ENCODE measurements at regions not wholly inside any gene's neighbourhood (a gene's known extent, or its start where the extent isn't known, plus 50 kb on each side); places are given as distances from the start of the nearest gene placed in this dataset.

DNA sequence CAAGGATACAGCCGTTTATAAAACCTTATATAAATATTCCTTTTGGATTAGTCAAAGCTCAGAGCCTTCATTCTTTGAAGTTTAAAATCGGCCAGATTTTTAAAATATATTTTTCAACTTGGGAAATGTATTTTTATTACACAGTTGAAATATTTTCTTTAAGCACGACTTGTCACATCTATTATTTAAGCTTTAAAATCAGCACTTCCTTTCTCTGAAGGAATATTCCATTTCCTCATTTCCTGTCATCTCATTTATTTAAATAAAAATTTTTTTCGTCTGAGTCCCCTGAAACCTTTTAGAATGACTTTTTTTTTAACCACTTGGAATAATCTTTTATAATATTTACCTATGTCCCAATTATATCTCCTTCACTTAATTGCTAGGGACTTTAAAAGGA is 107.5 kb upstream of the PDE3A start:
- no peak for DNase-seq (ENCODE audit: low read depth in 2 of 2)

GRCh38 chr12:20262119-20262518 is 106.2 kb upstream of the PDE3A start:
- no peak for DNase-seq (ENCODE audit: low read depth in 2 of 2)

GRCh38 chr12:20264026-20264425 is 104.3 kb upstream of the PDE3A start:
- no peak for DNase-seq (ENCODE audit: low read depth in 2 of 2)

DNA sequence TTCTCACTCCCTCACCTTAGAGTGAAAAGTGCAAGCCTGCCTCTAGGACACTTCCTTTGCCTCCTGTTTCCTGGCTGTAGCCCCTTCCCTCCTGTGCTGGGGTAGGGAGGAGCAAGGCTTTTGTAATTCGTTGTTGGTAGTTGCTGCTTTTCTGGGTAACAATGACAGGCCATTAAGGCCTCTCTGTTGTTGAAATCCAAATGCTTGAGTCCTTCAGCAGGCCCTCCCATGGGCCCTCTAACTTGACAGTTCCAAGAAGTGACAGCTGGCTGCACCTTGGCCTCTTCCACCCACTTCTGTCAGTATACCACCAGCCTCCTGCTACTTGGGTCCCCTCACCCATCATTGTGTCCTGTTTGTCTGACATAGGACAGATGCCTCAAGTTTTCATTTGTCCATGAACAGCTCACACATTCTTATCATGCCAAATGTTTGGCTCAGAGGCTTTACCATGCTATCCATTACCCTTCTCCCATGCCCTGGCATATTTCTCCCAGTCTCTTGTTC is 103.7 kb upstream of the PDE3A start:
- no peak for DNase-seq (ENCODE audit: low read depth in 2 of 2)

GRCh38 chr12:20268121-20268732 is 100.1 kb upstream of the PDE3A start:
- DNase-seq (ENCODE audit: low read depth in 2 of 2), result no peak

DNA sequence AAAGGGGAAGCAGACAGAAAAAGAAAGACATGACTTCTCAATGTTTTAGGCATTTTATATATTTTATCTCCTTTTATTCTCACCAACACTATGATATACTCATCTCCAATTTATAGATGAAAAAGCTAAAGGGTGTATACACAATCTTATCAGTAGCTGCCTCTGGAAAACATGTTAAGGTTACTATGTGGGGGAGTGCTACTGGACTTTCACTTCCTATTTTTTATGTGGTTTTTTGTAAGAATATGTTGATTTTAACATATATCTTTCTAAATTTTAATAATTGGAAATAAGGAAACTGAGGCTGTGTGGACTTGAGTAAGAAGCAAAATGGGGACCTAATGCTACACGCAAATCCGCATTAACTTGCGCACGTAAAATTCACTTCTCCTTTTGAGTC is 99.6 kb upstream of the PDE3A start:
- DNase-seq (ENCODE audit: low read depth in 2 of 2), result no peak

- DNase-seq (ENCODE audit: low read depth in 2 of 2), result no peak
Observed at GRCh38 chr12:20269337-20270067, 98.8 kb upstream of the PDE3A start.

- no peak for DNase-seq (ENCODE audit: low read depth in 2 of 2)
Observed at GRCh38 chr12:20270557-20270956, 97.8 kb upstream of the PDE3A start.

GRCh38 chr12:20272161-20272560 is 96.2 kb upstream of the PDE3A start:
- no peak for DNase-seq (ENCODE audit: low read depth in 2 of 2)

DNA sequence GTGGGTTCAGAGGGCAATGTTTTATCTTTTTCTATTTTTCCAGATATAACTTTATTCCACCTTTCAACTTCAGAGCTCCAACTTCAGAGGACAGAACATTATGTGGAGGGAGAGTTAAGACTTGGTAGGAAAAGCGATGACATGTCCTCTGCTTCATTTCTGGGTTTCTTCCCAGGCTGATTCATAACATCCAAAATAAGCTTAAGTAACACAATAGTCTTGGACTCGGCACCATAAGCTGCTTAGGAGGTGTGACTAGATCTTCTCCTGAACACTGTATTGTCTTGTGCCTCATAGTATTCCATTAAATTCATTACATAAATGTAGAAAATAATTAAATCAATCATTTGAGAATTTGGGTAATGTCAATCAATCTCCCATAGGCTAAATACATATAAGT is 95.5 kb upstream of the PDE3A start:
- DNase-seq (ENCODE audit: low read depth in 2 of 2), result no peak

- DNase-seq (ENCODE audit: low read depth in 2 of 2), result no peak
Observed at GRCh38 chr12:20274008-20274407, 94.3 kb upstream of the PDE3A start.

- no peak for DNase-seq (ENCODE audit: low read depth in 2 of 2)
Observed at GRCh38 chr12:20278276-20278675, 90.1 kb upstream of the PDE3A start.

GRCh38 chr12:20280515-20280914 is 87.8 kb upstream of the PDE3A start:
- no peak for DNase-seq (ENCODE audit: low read depth in 2 of 2)

DNA sequence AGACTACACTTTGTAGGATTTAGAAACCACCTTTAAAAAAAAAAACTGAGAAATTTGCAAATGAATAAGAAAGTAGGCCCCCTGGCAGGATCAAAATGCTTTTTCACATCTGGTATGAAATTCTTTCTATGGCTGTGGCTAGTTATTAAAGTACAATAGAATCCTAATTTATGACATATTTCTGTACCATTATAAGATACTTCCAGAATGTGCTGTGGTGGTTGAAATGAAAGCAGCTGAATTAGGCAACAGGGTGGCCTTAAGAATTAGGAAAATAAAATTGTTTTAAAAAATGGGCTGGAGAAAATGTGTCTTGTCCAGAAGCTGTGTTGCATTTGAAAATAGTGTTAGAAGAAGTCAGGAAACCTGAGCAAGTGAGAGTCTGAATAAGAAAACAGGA is 85.9 kb upstream of the PDE3A start:
- no peak for DNase-seq (ENCODE audit: low read depth in 2 of 2)

- DNase-seq (ENCODE audit: low read depth in 2 of 2), result no peak
Observed at GRCh38 chr12:20283482-20283881, 84.9 kb upstream of the PDE3A start.

- no peak for DNase-seq (ENCODE audit: low read depth in 2 of 2)
Observed at GRCh38 chr12:20289520-20289919, 78.8 kb upstream of the PDE3A start.

- no peak for DNase-seq (ENCODE audit: low read depth in 2 of 2)
Observed at GRCh38 chr12:20300457-20300856, 67.9 kb upstream of the PDE3A start.

DNA sequence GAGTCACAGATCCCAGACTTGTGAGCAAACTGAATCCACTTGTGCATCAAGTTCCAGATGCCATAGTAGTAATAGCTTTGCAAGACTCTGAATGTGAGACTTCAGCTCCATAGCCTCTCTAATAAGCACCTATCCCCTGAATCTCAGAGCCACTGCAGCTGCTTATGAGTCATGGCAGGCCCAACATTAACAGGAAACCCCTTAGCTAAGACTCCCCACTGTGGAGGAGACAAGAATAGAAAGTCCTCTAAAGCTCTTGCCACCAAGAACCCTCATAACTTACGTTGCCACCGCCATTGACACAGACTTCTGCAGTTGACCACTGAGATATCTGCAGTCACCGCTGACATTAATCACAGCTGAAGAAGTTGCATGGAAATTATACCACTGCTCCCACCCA is 62.9 kb upstream of the PDE3A start:
- no peak for DNase-seq (ENCODE audit: low read depth in 2 of 2)

GRCh38 chr12:20309504-20310148 is 58.7 kb upstream of the PDE3A start:
- DNase-seq (ENCODE audit: low read depth in 2 of 2), result no peak

DNA sequence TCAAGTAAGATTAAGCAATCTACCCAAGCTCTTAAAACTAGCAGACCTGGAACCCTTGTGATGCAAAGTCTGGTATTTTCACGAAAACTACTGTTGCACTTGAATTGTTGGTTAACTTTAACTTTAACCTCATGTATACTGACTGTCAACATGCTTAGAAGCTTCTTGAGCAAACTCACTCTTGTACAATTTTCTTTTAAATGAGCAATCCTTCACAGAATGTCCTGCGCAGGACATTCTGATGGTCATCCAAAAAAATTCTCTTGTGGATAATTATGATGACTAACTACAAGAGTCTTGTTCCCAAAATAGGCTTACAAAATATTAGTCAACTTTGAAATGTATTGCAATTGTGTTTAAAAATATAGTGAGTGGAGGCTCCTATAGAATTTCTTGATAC is 54.0 kb upstream of the PDE3A start:
- no peak for DNase-seq (ENCODE audit: low read depth in 2 of 2)

DNA sequence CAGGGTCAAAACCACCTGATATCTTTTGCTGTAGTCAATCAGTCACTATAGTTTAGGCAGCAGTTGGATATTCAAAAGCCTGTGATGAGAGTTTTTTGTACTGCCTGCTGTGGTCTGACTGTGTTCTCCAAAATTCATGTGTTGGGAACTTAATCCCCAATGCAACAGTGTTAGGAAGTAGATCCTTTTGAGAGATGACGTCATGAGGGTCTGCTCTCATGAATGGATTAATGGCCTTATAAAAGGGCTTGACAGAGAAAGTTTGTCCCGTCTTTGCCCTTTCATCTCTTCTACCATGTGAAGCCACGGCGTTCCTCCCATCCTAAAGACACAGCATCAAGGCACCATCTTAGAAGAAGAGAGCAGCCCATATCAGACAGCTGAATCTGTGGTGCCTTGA is 50.8 kb upstream of the PDE3A start:
- no peak for DNase-seq (ENCODE audit: low read depth in 2 of 2)

All from stimulated activated CD8-positive, alpha-beta memory T cell treated with anti-CD3 and anti-CD28 coated beads, Interleukin-2, amount 100 ng/mL, for 48 hours (primary cell).